NCI-H1694 (cell line): ENCODE measurements at regions not wholly inside any gene's neighbourhood (a gene's known extent, or its start where the extent isn't known, plus 50 kb on each side); places are given as distances from the start of the nearest gene placed in this dataset.

Experiments used
- DNase-seq: peaks from one replicate; lab custom pipeline; 2025; lab: John Stamatoyannopoulos, UW

DNA sequence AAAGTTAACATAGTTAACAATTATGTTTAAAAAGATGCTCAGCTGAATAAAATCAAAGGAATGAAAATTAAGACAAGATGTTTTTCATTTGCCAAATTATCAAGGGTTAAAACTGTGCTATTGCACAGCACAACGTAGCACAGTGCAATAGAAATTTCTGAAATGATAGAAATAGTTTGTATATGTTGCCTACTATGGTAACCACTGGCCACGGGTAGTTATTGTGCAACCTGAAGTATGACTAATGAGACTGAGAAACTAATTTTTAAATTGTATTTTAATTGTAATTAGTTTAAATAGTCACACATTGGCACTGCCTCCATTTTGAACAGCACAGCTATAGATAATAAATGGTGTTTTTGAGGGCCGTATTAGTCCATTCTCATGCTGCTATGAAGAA lies 343.1 kb upstream of the FAM241A start:
- no peak for DNase-seq

- no peak for DNase-seq
Observed at GRCh38 chr4:111806331-111806730, 338.9 kb upstream of the FAM241A start.

- no peak for DNase-seq
Observed at GRCh38 chr4:111807576-111807975, 337.7 kb upstream of the FAM241A start.

GRCh38 chr4:111808174-111808573 lies 337.1 kb upstream of the FAM241A start:
- no peak for DNase-seq

- no peak for DNase-seq
Observed at GRCh38 chr4:111811661-111812060, 333.6 kb upstream of the FAM241A start.

DNA sequence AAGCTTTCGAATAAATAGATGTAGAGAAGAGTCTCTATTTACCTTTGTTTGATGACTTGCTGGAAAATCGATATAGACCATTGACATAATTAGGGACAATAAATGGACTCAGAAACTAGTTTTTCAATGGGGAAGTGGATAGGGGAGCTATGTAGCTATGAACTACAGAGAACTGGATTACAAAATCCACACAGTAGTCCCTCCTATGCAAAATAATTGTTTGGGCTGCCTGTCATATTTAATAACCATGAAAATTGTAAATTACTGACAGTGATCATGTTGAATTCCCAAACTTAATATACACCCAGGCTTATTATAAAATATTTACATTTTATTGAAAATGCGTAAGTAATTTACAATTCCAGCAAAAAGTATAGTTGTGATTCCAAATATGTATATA lies 333.1 kb upstream of the FAM241A start:
- no peak for DNase-seq

- DNase-seq = no peak
Observed at GRCh38 chr4:111812760-111813159, 332.5 kb upstream of the FAM241A start.

GRCh38 chr4:111813555-111814140 lies 331.6 kb upstream of the FAM241A start:
- DNase-seq = no peak

DNA sequence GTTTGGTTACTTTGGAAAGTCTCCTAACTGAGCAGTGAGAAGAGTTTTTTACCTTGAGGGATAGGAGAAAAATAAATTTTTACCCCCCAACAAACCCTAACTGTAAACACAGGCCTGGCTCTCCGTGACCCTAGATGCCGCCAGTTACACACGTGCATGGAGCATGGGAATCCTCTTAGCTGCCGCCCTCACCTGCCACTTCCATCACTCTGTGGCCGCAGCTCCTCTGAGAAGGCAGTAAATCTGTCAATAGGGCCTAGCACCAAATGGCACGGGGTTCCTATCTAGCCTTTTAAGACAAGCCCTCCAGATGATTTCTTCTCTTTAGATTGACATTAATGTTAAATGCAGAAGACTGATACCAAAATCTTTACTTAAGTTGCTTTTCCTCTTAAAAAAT lies 330.3 kb upstream of the FAM241A start:
- DNase-seq = no peak

DNA sequence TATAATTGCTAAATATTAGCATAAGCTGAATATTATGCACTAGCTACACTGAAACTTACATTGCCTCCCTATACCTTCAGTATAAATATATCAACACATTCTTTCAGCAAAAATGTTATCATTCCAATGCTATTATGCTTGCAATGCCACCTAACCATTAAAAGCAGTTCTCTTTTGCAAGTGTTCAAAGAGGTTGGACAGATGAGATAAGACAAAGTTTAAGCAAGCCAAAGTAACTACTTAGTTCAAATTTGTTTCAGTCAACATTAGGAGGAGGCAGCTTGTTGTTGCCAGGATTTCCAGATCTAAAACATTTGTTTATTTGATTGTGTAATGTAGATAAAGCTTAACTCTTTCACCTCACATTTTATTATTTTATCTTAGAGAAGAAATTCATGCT lies 323.9 kb upstream of the FAM241A start:
- DNase-seq = no peak

DNA sequence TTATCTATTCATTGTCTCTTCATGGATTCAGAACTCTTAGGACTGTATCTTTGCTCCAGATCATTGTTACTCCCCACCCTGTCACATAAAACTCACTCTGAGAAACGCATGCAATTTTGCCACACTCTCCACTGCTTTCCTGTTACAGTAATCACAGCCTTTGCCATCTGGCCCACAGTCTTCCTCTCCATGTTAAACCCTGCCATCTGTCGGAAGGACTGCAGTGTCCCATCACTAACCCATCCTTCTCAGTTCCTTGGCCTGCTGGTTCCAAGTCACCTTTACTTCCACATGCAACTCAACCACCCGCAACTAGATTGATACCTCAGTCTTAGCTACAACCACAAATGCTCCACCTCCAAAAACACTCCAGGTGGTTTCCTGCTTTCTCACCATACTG lies 308.7 kb upstream of the FAM241A start:
- no peak for DNase-seq

- DNase-seq = no peak
Observed at GRCh38 chr4:111837761-111838160, 307.5 kb upstream of the FAM241A start.

GRCh38 chr4:111838406-111838930 lies 306.8 kb upstream of the FAM241A start:
- no peak for DNase-seq

DNA sequence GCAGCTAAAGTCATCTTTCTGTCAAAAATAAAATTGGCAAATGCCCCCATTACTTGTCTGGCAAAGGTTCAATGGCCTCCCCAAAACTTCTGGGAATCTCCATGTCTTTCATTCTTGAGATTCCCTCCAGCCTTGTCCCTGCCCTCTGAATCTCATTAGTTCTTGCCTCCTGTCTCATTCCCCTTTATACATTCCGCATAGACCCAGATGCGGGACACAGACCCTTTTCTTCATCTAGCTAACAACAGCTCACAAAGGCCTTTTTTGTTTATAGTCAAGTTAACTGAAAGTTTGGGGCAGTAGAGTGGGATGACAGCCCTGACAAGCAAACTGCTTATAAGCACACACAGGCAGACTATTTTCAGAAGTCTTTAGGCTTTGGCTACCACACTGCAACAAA lies 306.1 kb upstream of the FAM241A start:
- DNase-seq = no peak

GRCh38 chr4:111842336-111842735 lies 302.9 kb upstream of the FAM241A start:
- DNase-seq = no peak

DNA sequence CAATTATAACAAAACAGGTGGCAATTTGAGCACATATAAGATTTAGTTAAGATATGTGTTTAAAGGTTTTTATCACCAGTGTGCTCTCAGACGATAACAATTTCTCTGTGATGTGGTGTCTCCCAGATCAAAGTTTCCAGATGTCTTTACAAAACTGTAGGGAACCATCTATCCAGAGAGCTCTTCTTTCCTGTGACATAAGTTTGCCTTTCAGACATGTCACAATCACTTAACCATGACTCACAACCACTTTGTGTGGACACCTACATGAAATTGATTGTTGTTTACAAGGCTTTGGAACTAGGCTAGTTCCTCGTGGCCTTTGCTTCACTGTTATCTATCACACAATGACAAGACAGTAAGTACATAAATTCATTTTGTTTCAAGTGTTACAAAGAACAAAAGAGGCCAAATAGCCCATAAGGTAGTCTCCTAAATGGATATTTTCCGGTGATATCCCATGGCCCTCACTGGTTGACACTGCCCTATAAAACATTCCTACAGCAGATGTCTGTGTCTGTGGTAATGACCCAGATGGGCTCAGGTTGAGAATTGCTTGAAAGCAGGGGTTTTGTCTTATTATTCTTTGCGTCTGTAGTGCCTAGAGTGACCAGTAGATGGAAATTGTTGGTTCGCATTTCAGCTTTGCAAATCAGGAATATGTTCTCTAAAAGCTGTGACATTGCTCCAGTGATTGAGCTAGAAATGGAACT lies 297.8 kb upstream of the FAM241A start:
- DNase-seq = no peak

GRCh38 chr4:111849746-111850284 lies 295.4 kb upstream of the FAM241A start:
- no peak for DNase-seq

DNA sequence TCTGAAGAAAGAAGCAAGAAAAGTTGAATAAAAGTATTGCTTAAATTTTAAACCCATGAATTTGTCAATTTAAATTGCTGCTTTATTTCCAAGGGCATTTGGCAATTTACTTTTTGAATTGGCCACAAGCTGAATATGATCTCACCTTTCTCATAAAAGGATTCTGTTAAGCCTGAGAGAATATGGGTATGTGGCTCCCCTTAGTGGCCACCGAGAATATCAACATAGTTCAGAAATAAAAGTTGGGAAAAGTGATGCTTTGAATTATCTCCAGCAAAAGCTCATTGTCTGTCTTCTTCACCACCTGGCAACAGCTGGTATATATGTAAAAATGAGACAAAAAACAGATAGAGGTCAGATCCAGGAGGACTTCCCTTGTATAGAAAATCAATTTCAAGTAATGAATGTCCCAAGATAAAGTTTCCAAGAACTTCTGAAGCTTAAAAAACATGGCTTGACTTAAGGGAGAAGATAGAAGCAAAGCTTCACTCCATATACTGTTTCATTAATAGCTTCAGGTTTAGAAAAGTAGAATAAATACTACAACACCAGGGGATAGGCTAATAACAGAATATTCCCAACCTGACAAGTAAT lies 290.7 kb upstream of the FAM241A start:
- no peak for DNase-seq

- DNase-seq = no peak
Observed at GRCh38 chr4:111855308-111855707, 289.9 kb upstream of the FAM241A start.

GRCh38 chr4:111864066-111864465 lies 281.2 kb upstream of the FAM241A start:
- DNase-seq = no peak

- DNase-seq = no peak
Observed at GRCh38 chr4:111869339-111869738, 275.9 kb upstream of the FAM241A start.

- DNase-seq = no peak
Observed at GRCh38 chr4:111871802-111872201, 273.5 kb upstream of the FAM241A start.

- DNase-seq = no peak
Observed at GRCh38 chr4:111873801-111874200, 271.5 kb upstream of the FAM241A start.
